T47D (cell line): ENCODE measurements at regions not wholly inside any gene's neighbourhood (a gene's known extent, or its start where the extent isn't known, plus 50 kb on each side); places are given as distances from the start of the nearest gene placed in this dataset.

Source experiments
- DNase-seq, 2 experiments: peaks; one replicate each; pipeline versions ENCODE4 v3.0.0 to v3.0.0-alpha.2; 2011 to 2012; ENCODE audit warnings: low read depth in 1 of 2, low spot score in 1 of 2
- JUND ChIP-seq: IDR thresholded peaks from 2 replicates; pipeline ENCODE4 v1.6.1; 2012; ENCODE audit warnings: low read depth
- in situ Hi-C: cut with HindIII; loops from 2 replicates; pipeline ENCODE4 v1.10.0; 2016; ENCODE audit warnings: low sequenced_read_pairs, low pct_unique_long_range_greater_than_20kb

DNA sequence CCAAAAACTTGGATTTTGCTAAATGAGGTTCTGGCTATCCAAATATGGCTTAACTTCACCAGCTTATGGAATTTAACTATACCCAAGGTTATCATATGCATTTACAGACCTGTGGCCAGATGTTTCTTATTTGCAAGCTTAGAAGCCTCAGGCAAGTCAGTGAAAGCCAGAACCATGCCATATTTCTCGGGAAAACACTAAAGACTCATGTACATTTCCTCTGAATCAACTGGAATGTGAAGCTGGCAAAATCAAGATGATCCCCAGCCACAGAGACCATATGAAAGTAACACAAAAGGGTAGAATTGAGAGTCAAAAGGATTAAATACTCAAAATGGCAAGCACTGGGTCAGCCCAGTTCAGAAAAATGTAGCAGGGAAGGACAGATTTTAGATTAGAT lies 76.4 kb upstream of the SLC1A1 start:
- no peak for TF ChIP-seq JUND
- in situ Hi-C loops: no loop called here
- no peak for DNase-seq

DNA sequence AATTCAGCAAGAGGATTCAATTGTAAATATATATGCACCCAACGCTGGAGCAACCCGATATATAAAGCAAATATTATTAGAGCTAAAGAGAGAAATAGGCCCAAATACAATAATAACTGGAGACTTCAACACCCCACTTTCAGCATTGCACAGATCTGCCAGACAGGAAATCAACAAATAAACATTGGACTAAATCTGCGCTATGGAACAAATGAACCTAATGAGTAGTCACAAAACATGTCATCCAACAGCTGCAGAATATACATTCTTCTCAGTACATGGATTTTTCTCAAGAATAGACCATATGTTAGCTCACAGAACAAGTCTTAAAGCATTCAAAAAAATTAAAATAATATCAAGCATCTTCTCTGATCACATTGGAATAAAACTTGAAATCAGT lies 86.1 kb upstream of the SLC1A1 start:
- no peak for TF ChIP-seq JUND
- in situ Hi-C loops: no loop called here
- DNase-seq: no peak

DNA sequence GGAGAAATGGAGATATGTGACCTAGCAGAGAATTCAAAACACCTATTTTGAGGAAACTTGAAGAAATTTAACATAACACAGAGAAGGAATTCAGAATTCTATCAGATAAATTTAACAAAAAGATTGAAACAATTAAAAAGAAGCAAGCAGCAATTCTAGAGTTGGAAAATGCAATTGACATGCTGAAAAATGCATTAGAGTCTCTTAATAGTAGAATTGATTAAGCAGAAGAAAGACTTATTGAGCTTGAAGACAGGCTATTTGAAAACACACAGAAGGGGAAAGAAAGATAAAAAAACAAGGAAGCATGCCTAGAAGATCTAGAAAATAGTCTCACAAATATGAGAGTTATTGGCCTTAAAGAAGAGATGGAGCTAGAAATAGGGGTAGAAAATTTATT lies 87.8 kb upstream of the SLC1A1 start:
- no peak for DNase-seq
- in situ Hi-C loops: no loop called here
- TF ChIP-seq JUND: no peak

- in situ Hi-C loops: no loop called here
- no peak for TF ChIP-seq JUND
- no peak for DNase-seq
Measured at GRCh38 chr9:4400731-4401130, 89.5 kb upstream of the SLC1A1 start.

DNA sequence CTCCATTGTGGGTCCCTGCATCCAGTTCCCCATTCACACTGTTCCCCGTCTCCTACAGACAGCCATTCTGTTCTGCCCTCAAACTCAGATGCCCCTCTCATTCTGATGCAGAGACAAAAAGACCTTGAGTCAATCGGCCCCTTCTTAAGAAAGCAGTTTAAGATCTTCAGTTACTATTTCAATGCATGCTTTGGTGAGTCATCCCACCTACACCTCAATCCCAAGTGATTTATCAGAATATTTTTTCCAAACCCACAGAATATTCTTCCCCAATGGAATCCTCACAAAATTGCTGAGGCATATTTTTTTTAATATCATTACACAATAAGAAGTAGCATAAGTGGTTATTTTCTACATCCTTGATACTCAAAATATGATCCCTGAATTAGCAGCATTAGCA lies 92.4 kb upstream of the SLC1A1 start:
- no peak for TF ChIP-seq JUND
- in situ Hi-C loops: no loop called here
- DNase-seq: no peak

GRCh38 chr9:4393806-4394523 lies 94.1 kb upstream of the GLIS3 start:
- DNase-seq: no peak
- in situ Hi-C loops: no loop called here
- no peak for TF ChIP-seq JUND

GRCh38 chr9:4389755-4390154 lies 89.9 kb upstream of the GLIS3 start:
- in situ Hi-C loops: no loop called here
- DNase-seq: no peak
- TF ChIP-seq JUND: no peak

- DNase-seq: no peak
- in situ Hi-C loops: no loop called here
- TF ChIP-seq JUND: no peak
Measured at GRCh38 chr9:4389003-4389402, 89.1 kb upstream of the GLIS3 start.

GRCh38 chr9:4386819-4387218 lies 87.0 kb upstream of the GLIS3 start:
- DNase-seq: peak in 1 of 2 experiments; percentile 31
- in situ Hi-C loops: no loop called here
- TF ChIP-seq JUND: no peak

- in situ Hi-C loops: no loop called here
- TF ChIP-seq JUND: no peak
- DNase-seq: no peak
Measured at GRCh38 chr9:4384750-4385149, 84.9 kb upstream of the GLIS3 start.

GRCh38 chr9:4382722-4383317 lies 83.0 kb upstream of the GLIS3 start:
- in situ Hi-C loops: no loop called here
- peak in 1 of 2 experiments; percentile 50 for DNase-seq
- no peak for TF ChIP-seq JUND

DNA sequence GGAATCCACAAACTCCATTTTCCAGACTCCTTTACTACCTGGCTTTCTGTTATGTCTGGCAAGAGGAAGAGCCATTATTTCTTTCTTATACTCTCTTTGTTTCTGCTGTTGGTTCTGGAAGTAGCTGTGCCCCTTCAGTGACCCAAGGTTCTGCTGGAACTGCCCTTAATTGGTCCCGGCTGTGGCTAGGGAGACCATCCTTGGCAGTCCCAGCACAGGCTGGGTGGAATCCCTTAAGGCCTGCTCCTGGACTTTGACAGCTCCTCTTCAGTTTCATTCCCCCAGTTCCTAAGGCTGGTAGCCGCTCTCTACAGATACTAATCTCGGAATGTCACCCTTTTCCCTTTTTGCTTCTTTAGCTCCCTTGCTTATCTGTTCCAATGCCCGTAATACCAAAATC lies 81.9 kb upstream of the GLIS3 start:
- no peak for DNase-seq
- in situ Hi-C loops: no loop called here
- TF ChIP-seq JUND: no peak

DNA sequence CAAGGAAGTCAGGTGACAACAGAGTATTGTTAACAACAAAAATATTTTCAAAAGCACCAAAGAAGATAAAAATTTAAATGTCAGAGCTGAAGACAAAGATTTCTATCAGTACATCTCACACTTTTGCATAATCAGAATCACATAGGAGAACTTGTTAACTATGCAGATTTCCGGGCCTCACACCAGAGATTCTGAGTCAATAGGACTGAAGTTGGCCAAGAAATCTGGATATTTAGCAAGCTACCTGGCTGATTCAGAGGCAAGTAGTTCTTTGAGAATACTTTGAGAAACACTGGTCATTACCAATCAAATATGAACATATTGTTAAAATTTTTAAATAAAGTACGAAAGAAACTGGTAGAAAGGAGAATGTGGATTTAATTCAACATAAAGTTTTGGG lies 80.5 kb upstream of the GLIS3 start:
- no peak for DNase-seq
- TF ChIP-seq JUND: no peak
- in situ Hi-C loops: no loop called here
